ENCODE measurements at regions not wholly inside any gene's neighbourhood (a gene's known extent, or its start where the extent isn't known, plus 50 kb on each side); places are given as distances from the start of the nearest gene placed in this dataset.

GRCh38 chr10:105992928-105993327 lies 1171.6 kb downstream of the SORCS1 start:
- DNase-seq (ENCODE audit: low read depth, low spot score), result no peak
- in situ Hi-C loops (cut with HindIII; ENCODE audit: low pct_unique_long_range_greater_than_20kb, low sequenced_read_pairs), result no loop called here

GRCh38 chr10:105990529-105990928 lies 1174.0 kb downstream of the SORCS1 start:
- DNase-seq (ENCODE audit: low read depth, low spot score), result no peak
- in situ Hi-C loops (cut with HindIII; ENCODE audit: low pct_unique_long_range_greater_than_20kb, low sequenced_read_pairs), result no loop called here

- in situ Hi-C loops (cut with HindIII; ENCODE audit: low pct_unique_long_range_greater_than_20kb, low sequenced_read_pairs), result no loop called here
- no peak for DNase-seq (ENCODE audit: low read depth, low spot score)
Measured at GRCh38 chr10:105989995-105990394, 1174.5 kb downstream of the SORCS1 start.

DNA sequence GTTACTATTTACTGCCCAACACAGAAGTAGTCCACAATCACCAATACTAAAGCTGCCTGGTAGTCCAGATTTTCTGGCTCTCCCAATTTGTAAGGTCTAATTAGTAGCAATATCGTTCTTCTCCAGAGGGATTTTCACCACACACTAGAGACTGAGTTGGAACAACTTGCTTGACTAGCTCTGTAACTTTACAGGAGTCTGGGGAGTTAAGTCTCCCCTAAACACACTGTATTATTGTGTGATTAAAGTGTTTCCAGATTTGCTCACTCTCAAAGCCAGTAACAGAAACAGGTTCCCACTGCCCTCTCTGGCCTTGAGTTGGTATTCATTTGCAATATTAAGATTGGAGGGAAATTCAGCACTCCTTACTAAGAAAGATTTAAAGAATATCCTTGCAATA lies 1175.7 kb downstream of the SORCS1 start:
- DNase-seq (ENCODE audit: low read depth, low spot score), result no peak
- in situ Hi-C loops (cut with HindIII; ENCODE audit: low pct_unique_long_range_greater_than_20kb, low sequenced_read_pairs), result no loop called here

GRCh38 chr10:105986912-105987635 lies 1177.4 kb downstream of the SORCS1 start:
- in situ Hi-C loops (cut with HindIII; ENCODE audit: low pct_unique_long_range_greater_than_20kb, low sequenced_read_pairs), result no loop called here
- no peak for DNase-seq (ENCODE audit: low read depth, low spot score)

DNA sequence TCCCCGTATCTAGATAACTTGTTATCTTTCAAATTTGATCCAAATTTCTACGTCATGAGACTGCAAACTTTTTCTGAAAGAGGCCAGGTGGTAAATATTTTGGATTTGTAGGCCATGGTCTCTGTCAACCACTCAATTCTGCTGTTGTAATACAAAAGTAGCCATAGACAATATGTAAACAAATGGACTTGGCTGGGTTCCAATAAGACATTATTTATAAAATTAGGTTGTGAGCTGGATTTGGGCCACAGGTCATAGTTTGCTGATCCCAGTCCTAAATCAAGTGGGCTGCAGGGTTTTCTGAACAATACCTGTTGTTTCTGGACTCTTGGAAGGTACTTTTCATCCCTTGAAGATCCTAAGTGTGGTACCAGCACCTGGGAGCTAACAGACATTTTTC lies 1178.0 kb downstream of the SORCS1 start:
- DNase-seq (ENCODE audit: low read depth, low spot score), result no peak
- in situ Hi-C loops (cut with HindIII; ENCODE audit: low pct_unique_long_range_greater_than_20kb, low sequenced_read_pairs), result no loop called here

- in situ Hi-C loops (cut with HindIII; ENCODE audit: low pct_unique_long_range_greater_than_20kb, low sequenced_read_pairs), result no loop called here
- DNase-seq (ENCODE audit: low read depth, low spot score), result no peak
Measured at GRCh38 chr10:105982735-105983134, 1181.8 kb downstream of the SORCS1 start.

DNA sequence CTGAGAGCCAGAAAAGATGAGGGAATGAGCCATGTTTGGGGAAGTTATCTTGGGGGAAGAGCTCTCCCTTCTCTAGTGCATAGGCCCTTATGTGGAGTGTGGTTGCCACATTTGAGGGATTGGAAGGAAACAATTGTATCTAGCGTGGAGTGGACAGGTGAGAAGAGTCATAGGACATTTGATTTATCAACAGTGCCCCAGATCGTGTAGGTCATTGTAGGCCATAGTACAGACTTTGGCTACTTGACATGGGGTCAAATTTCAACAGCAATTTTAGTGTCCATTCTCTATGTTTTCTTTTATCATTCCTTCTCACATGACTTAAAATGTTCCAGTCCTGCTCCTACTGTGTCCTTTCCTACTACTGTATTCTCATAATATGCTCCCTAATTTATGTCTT lies 1182.8 kb downstream of the SORCS1 start:
- in situ Hi-C loops (cut with HindIII; ENCODE audit: low pct_unique_long_range_greater_than_20kb, low sequenced_read_pairs), result no loop called here
- no peak for DNase-seq (ENCODE audit: low read depth, low spot score)

DNA sequence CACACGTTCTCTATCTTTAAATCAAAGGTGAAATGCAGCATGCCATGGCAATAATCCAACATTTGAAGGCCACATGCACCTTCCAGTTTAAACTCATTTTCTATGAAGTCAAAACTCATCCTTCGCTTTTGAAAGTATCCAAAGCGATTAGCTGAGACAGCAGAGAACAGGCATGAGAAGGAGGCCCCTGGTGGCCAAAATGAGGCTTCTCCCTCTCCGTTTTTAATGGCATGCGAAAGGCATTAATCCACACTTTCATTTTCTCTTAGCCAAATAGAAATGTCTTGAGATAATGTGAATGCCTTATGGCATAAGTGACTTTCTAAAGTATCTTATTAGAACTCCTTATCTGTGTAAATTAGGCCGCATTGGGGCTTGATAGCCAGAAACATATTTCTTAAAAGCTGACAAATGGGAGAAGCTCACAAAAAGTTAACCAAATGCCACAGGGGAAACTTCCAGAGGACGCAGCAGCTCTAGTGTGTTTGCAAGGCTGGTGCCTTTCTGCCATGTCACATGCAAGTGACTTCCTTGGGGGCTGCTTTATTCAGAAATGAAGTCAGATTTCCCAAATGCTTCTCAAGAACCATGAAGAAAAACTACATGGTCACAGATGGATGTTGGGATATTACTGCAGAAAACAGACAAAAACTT lies 1189.6 kb downstream of the SORCS1 start:
- DNase-seq (ENCODE audit: low read depth, low spot score), result peak; percentile 70
- in situ Hi-C loops (cut with HindIII; ENCODE audit: low pct_unique_long_range_greater_than_20kb, low sequenced_read_pairs), result no loop called here

GRCh38 chr10:105973902-105974301 lies 1190.6 kb downstream of the SORCS1 start:
- DNase-seq (ENCODE audit: low read depth, low spot score), result no peak
- in situ Hi-C loops (cut with HindIII; ENCODE audit: low pct_unique_long_range_greater_than_20kb, low sequenced_read_pairs), result no loop called here

DNA sequence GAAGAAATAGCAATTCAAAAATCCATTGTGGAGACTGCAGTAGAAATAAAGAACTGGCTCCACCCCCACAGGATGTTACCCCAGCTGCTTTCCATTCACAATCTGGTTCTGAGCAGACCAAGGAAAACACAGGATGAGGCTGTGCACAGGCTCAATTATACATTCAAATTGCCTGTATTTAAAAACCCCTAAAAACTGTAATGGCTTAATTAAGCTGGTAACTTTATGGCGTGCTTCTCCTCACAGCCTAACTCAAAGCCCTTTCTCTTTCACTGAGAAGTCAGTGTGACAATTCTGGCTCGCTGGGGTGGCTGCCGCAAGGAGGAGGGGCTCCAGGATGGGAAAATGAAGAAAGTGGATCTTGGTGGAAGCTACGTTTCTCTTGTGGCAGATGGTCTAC lies 1191.1 kb downstream of the SORCS1 start:
- DNase-seq (ENCODE audit: low read depth, low spot score), result no peak
- in situ Hi-C loops (cut with HindIII; ENCODE audit: low pct_unique_long_range_greater_than_20kb, low sequenced_read_pairs), result no loop called here

- in situ Hi-C loops (cut with HindIII; ENCODE audit: low pct_unique_long_range_greater_than_20kb, low sequenced_read_pairs), result no loop called here
- DNase-seq (ENCODE audit: low read depth, low spot score), result no peak
Measured at GRCh38 chr10:105971460-105971859, 1193.0 kb downstream of the SORCS1 start.

GRCh38 chr10:105969884-105970377 lies 1194.6 kb downstream of the SORCS1 start:
- in situ Hi-C loops (cut with HindIII; ENCODE audit: low pct_unique_long_range_greater_than_20kb, low sequenced_read_pairs), result no loop called here
- DNase-seq (ENCODE audit: low read depth, low spot score), result no peak

DNA sequence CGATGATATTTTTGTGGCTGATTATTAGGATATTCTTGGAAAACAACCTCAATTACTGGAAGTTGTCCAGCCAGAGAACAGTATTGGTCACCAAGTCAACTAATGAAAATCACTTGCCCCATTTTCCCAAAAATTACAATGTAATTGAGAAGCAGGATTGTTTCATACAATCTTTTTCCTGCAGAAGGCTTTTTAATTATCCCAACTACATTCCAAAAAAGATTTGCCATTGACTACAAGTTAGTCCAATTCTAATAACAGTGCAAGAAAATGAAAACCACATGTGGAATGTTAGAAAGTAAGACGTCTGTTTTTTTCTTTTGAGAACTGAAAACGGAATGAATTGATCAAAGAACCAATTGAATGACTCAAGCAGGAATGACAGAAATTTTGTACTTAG lies 1195.8 kb downstream of the SORCS1 start:
- in situ Hi-C loops (cut with HindIII; ENCODE audit: low pct_unique_long_range_greater_than_20kb, low sequenced_read_pairs), result no loop called here
- DNase-seq (ENCODE audit: low read depth, low spot score), result no peak

DNA sequence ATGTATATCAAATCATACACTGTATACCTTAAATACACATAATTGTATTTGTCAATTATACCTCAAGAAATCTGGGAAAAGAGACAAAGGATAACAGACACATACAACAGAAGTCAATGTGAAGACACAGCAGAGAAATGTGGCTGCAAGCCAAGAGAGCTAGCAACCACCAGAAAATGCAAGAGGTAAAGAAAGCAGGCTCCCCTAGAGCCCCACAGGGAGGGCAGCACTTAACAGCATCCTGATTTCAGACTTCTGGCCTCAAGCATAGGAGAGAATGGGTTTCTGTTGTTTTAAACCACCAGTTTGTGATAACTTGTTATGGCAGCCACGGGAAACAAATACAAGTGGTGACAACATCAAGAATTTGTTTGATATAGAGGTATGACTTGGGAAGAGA lies 1197.2 kb downstream of the SORCS1 start:
- DNase-seq (ENCODE audit: low read depth, low spot score), result no peak
- in situ Hi-C loops (cut with HindIII; ENCODE audit: low pct_unique_long_range_greater_than_20kb, low sequenced_read_pairs), result no loop called here

GRCh38 chr10:105965141-105965540 lies 1199.4 kb downstream of the SORCS1 start:
- in situ Hi-C loops (cut with HindIII; ENCODE audit: low pct_unique_long_range_greater_than_20kb, low sequenced_read_pairs), result no loop called here
- no peak for DNase-seq (ENCODE audit: low read depth, low spot score)

- in situ Hi-C loops (cut with HindIII; ENCODE audit: low pct_unique_long_range_greater_than_20kb, low sequenced_read_pairs), result no loop called here
- no peak for DNase-seq (ENCODE audit: low read depth, low spot score)
Measured at GRCh38 chr10:105964009-105964408, 1200.5 kb downstream of the SORCS1 start.

DNA sequence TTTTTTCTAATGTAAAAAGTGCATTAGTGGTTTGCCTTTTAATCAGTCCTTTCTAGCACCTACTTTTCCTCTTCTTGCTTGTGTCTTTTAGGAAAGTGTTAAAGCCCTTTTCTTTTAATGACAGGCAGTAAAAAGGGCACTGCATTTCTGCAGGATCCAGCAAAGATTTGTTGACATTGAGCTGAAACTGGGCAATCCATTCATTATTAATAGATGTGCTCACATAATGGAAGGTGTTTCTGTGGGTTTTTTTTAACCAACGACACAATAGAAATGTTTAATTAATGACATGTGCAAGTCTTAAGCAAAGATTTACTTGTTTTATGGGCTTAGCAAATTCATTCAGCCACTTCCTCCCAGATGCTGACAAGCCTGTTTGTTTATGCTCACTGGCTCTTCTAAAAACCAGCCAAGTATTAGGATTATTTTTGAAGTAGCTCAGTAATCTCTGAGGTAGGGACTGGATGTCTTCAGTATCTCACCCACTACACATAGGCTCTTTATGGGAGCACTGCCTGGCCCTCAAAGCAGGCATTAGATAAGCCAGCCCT lies 1201.1 kb downstream of the SORCS1 start:
- in situ Hi-C loops (cut with HindIII; ENCODE audit: low pct_unique_long_range_greater_than_20kb, low sequenced_read_pairs), result no loop called here
- DNase-seq (ENCODE audit: low read depth, low spot score), result no peak

DNA sequence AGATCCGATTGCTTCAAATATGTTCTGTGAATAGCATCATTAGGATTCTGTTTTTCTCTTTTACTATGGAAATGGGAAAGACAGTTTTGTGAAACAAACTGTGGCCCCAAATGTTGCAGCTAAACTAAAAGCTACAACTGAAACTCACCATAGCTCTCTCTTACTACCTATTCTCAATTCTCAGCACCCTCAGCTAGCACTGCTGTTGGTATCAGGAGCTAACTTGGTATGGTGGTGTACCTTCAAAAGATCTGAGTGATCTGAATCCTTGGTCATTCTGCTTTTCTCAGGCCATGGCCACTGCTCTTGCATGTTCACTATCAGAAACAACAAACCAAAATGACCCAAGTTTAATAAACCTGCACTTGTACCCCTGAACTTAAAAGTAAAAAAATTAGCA lies 1208.0 kb downstream of the SORCS1 start:
- no peak for DNase-seq (ENCODE audit: low read depth, low spot score)
- in situ Hi-C loops (cut with HindIII; ENCODE audit: low pct_unique_long_range_greater_than_20kb, low sequenced_read_pairs), result no loop called here
